GM12878 (cell line): ENCODE measurements at regions not wholly inside any gene's neighbourhood (a gene's known extent, or its start where the extent isn't known, plus 50 kb on each side); places are given as distances from the start of the nearest gene placed in this dataset.

Experiments used
- ATAC-seq: fragments of 200-7000 bp; cut with Tn5 transposase; 3 replicates; pipeline ENCODE4 v1.9.1; 2020; ENCODE audit warnings: mild to moderate bottlenecking, moderate library complexity
- BruUV-seq: library from RNA; stranded (reverse); fragments of 400-500 nt; replicated peaks from 2 replicates; lab custom pipeline; 2021; lab: Mats Ljungman, UMichigan
- CTCF ChIA-PET: fragments of 300-600 bp; sonication (Branson Sonifier 250); formaldehyde crosslinking; extraction: SDS; loops from one replicate; lab custom pipeline; 2021; ENCODE audit warnings: inconsistent platforms; lab: Yijun Ruan, JAX
- POLR2A ChIA-PET: fragments of 350-600 bp; formaldehyde crosslinking; extraction: SDS; loops from one replicate; lab custom pipeline; 2021; ENCODE audit warnings: inconsistent platforms; lab: Charles Lee
- RAD21 ChIA-PET: fragments of 300-600 bp; sonication (Branson Sonifier 250); formaldehyde crosslinking; loops from one replicate; lab custom pipeline; 2023; ENCODE audit warnings: antibody characterized with exemption; ENCODE audit not compliant: unreplicated experiment; lab: Charles Lee
- SMC1A ChIA-PET: fragments of 300-600 bp; sonication (Branson Sonifier 250); formaldehyde crosslinking; loops from one replicate; lab custom pipeline; 2023; ENCODE audit not compliant: unreplicated experiment, uncharacterized antibody; lab: Charles Lee
- DNase-seq: peaks from one replicate; pipeline ENCODE4 v3.0.0-alpha.2; 2011; ENCODE audit warnings: low read depth, low spot score
- FAIRE-seq: peaks from 3 replicates; lab custom pipeline; 2011; peaks lifted over from hg19 to GRCh38; lab: Jason Lieb, UNC
- H2AFZ ChIP-seq: 2 replicates; pipeline ENCODE4 v1.6.0; 2011; ENCODE audit warnings: low read depth, low read length, control low read depth; ENCODE audit not compliant: control insufficient read depth
- H3K27ac ChIP-seq: 2 replicates; pipeline ENCODE4 v1.5.1; 2011; ENCODE audit warnings: control low read depth; ENCODE audit not compliant: control insufficient read depth, insufficient read depth
- H3K27me3 ChIP-seq, 2 experiments: replicated peaks in 1 of 2; 2 replicates each; pipeline versions ENCODE4 v1.6.0 to v1.6.1; 2011; ENCODE audit warnings: low read length in 1 of 2; ENCODE audit not compliant: control insufficient read depth in 2 of 2, insufficient read depth in 2 of 2
- H3K36me3 ChIP-seq, 2 experiments: 2 replicates each; pipeline ENCODE4 v1.5.1; 2011; ENCODE audit warnings: low read length in 1 of 2; ENCODE audit not compliant: control insufficient read depth in 2 of 2, insufficient read depth in 2 of 2
- H3K4me1 ChIP-seq: 2 replicates; pipeline ENCODE4 v1.6.1; 2011; ENCODE audit warnings: mild to moderate bottlenecking, low read length, moderate library complexity, mixed read lengths; ENCODE audit not compliant: control insufficient read depth, insufficient read depth
- H3K4me2 ChIP-seq: 2 replicates; pipeline ENCODE4 v1.6.0; 2011; ENCODE audit warnings: control low read depth; ENCODE audit not compliant: control insufficient read depth, insufficient read depth
- H3K4me3 ChIP-seq: fragments of 200-600 bp; sonication (generic); 2 replicates; pipeline ENCODE4 v1.5.1; 2016
- H3K79me2 ChIP-seq: 2 replicates; pipeline ENCODE4 v1.6.0; 2011; ENCODE audit warnings: low read length; ENCODE audit not compliant: control insufficient read depth, insufficient read depth
- H3K9ac ChIP-seq: 2 replicates; pipeline ENCODE4 v1.8.0; 2011; ENCODE audit warnings: low read length, control low read depth, mixed read lengths; ENCODE audit not compliant: control insufficient read depth, insufficient read depth
- H3K9me3 ChIP-seq: replicated peaks from 3 replicates; pipeline ENCODE4 v1.5.1; 2011; ENCODE audit warnings: mild to moderate bottlenecking, low read length; ENCODE audit not compliant: control insufficient read depth, insufficient read depth
- H4K20me1 ChIP-seq: 2 replicates; pipeline ENCODE4 v1.6.0; 2011; ENCODE audit not compliant: control insufficient read depth, insufficient read depth
- BACH1 ChIP-seq: fragments of 450-650 bp; IDR thresholded peaks from 2 replicates; pipeline ENCODE4 v1.6.1; 2017; ENCODE audit warnings: mild to moderate bottlenecking, borderline replicate concordance
- CBX3 ChIP-seq: fragments of 200-600 bp; sonication (generic); IDR thresholded peaks from 2 replicates; pipeline ENCODE4 v1.6.1; 2016; ENCODE audit warnings: low read depth, borderline replicate concordance
- CBX5 ChIP-seq: sonication (generic); IDR thresholded peaks from 2 replicates; pipeline ENCODE4 v1.6.1; 2016; ENCODE audit warnings: low read depth, moderate library complexity, mild to moderate bottlenecking, inconsistent platforms
- CHD1 ChIP-seq: IDR thresholded peaks from 2 replicates; pipeline ENCODE4 v1.6.1; 2012; ENCODE audit warnings: low read depth, low read length, improper control_type of control experiment
- GATAD2B ChIP-seq: fragments of 450-650 bp; conservative IDR thresholded peaks from 2 replicates; pipeline ENCODE4 v1.6.1; 2017; ENCODE audit warnings: low read depth, mild to moderate bottlenecking, moderate library complexity
- HDGF ChIP-seq: fragments of 450-650 bp; IDR thresholded peaks from 2 replicates; pipeline ENCODE4 v1.6.1; 2016; ENCODE audit warnings: antibody characterized with exemption
- MTA3 ChIP-seq: IDR thresholded peaks from 2 replicates; pipeline ENCODE4 v1.6.1; 2012; ENCODE audit warnings: low read length, inconsistent platforms, borderline replicate concordance
- MXI1 ChIP-seq: fragments of 150-350 bp; IDR thresholded peaks from 2 replicates; pipeline ENCODE4 v1.6.1; 2011; ENCODE audit warnings: low read depth, mild to moderate bottlenecking, inconsistent platforms, low read length, improper control_type of control experiment
- SIN3A ChIP-seq: IDR thresholded peaks from 2 replicates; pipeline ENCODE4 v1.6.1; 2012; ENCODE audit warnings: low read depth, low read length, improper control_type of control experiment
- SMARCA5 ChIP-seq: fragments of 450-650 bp; IDR thresholded peaks from 2 replicates; pipeline ENCODE4 v1.6.1; 2017; ENCODE audit warnings: mild to moderate bottlenecking
- SRF ChIP-seq, 2 experiments: IDR thresholded peaks; 2 replicates each; pipeline ENCODE4 v1.6.1; 2011; ENCODE audit warnings: low read depth in 2 of 2, low read length in 2 of 2, mild to moderate bottlenecking in 1 of 2, moderate library complexity in 1 of 2
- TCF3 ChIP-seq: IDR thresholded peaks from 2 replicates; pipeline ENCODE4 v1.6.1; 2012; ENCODE audit warnings: low read depth, mild to moderate bottlenecking, low read length, borderline replicate concordance; ENCODE audit not compliant: insufficient read depth
- ZBED1 ChIP-seq: IDR thresholded peaks from 2 replicates; pipeline ENCODE4 v1.6.1; 2016; ENCODE audit warnings: borderline replicate concordance
- WGBS: methylation state at CpG from one replicate; pipeline ENCODE4 v1.1.6; 2016; ENCODE audit warnings: low lambda C conversion rate; ENCODE audit not compliant: insufficient replicate concordance, insufficient coverage; ENCODE audit errors: missing lambda C conversion rate; 5-methylcytosine and 5-hydroxymethylcytosine counted together
- in situ Hi-C: fragments of 300-500 bp; cut with MboI; formaldehyde crosslinking; loops from 9 replicates; pipeline ENCODE4 v1.14.3; 2018; ENCODE audit warnings: mixed read lengths
- intact Hi-C: fragments of 100-400 bp; cut with micrococcal nuclease; formaldehyde crosslinking; loops from one replicate; pipeline ENCODE4 v1.14.2; 2022; ENCODE audit not compliant: unreplicated experiment
- TF ChIP-seq, protein P1 (sequence below): fragments of 450-650 bp; IDR thresholded peaks from 2 replicates; pipeline ENCODE4 v1.6.1; 2017; ENCODE audit warnings: borderline replicate concordance
- TF ChIP-seq, protein P2 (sequence below): fragments of 450-650 bp; IDR thresholded peaks from 2 replicates; pipeline ENCODE4 v1.6.1; 2017; ENCODE audit warnings: antibody characterized with exemption, mild to moderate bottlenecking, moderate library complexity

DNA sequence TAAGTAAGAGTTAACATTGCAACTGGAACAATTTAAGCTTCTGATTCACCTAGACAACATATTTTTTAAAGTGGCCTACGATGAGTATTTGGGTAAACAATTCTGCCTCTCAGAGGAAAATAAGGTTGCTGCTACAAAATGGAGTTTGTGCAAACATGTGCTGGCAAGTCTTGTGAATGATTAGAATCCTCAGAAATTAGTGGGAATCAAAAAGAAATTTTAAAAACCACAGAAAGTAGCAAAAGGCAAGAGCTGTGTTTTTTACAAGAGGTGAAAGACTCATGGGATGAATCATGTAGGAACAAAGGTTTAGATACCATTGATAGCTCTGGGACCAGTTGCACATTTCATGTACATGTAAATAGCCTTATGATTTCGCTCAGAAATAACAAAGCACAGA is 561.6 kb downstream of the TAF11L14 start:
- Histone ChIP-seq H3K79me2 (no peaks in the 10 kb centered on the region), H3K4me3 (no peak overlapping the region), H3K27me3 (no peaks in the 10 kb centered on the region), H3K4me1 (no peaks in the 10 kb centered on the region), H2AFZ (no peak overlapping the region), H3K27ac (no peak overlapping the region), H3K4me2 (no peak overlapping the region), H3K9me3 (no peaks in the 10 kb centered on the region; the same call in 2 of the 3 replicates), H3K36me3 (no peaks in the 10 kb centered on the region), H3K9ac (no peak overlapping the region), H4K20me1 (no peaks in the 10 kb centered on the region)
- no TSS peak for BruUV-seq
- no peak for DNase-seq
- POLR2A ChIA-PET: no interaction called here
- 0% methylated on average over 2 of the region's 2 CpGs for WGBS
- in situ Hi-C loops (no loop called here), intact Hi-C loops (no loop called here)
- CTCF ChIA-PET: no interaction called here
- SMC1A ChIA-PET: no interaction called here
- no peak for FAIRE-seq
- RAD21 ChIA-PET: no interaction called here
- ATAC-seq: no peak
- no peak for TF ChIP-seq GATAD2B
- TF ChIP-seq, protein P1, sequence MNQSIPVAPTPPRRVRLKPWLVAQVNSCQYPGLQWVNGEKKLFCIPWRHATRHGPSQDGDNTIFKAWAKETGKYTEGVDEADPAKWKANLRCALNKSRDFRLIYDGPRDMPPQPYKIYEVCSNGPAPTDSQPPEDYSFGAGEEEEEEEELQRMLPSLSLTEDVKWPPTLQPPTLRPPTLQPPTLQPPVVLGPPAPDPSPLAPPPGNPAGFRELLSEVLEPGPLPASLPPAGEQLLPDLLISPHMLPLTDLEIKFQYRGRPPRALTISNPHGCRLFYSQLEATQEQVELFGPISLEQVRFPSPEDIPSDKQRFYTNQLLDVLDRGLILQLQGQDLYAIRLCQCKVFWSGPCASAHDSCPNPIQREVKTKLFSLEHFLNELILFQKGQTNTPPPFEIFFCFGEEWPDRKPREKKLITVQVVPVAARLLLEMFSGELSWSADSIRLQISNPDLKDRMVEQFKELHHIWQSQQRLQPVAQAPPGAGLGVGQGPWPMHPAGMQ: no peak
- no peak for TF ChIP-seq SRF (IDR thresholded peaks at IDR 0.05; ENCODE audit: low read depth in 2 of 2, low read length in 2 of 2)
- TF ChIP-seq, protein P2, sequence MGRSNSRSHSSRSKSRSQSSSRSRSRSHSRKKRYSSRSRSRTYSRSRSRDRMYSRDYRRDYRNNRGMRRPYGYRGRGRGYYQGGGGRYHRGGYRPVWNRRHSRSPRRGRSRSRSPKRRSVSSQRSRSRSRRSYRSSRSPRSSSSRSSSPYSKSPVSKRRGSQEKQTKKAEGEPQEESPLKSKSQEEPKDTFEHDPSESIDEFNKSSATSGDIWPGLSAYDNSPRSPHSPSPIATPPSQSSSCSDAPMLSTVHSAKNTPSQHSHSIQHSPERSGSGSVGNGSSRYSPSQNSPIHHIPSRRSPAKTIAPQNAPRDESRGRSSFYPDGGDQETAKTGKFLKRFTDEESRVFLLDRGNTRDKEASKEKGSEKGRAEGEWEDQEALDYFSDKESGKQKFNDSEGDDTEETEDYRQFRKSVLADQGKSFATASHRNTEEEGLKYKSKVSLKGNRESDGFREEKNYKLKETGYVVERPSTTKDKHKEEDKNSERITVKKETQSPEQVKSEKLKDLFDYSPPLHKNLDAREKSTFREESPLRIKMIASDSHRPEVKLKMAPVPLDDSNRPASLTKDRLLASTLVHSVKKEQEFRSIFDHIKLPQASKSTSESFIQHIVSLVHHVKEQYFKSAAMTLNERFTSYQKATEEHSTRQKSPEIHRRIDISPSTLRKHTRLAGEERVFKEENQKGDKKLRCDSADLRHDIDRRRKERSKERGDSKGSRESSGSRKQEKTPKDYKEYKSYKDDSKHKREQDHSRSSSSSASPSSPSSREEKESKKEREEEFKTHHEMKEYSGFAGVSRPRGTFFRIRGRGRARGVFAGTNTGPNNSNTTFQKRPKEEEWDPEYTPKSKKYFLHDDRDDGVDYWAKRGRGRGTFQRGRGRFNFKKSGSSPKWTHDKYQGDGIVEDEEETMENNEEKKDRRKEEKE: no peak
- no peak for TF ChIP-seq HDGF
- TF ChIP-seq MXI1: no peak
- TF ChIP-seq CHD1: no peak
- no peak for TF ChIP-seq SMARCA5
- no peak for TF ChIP-seq CBX3
- TF ChIP-seq SIN3A: no peak
- TF ChIP-seq CBX5: no peak
- TF ChIP-seq TCF3: no peak
- no peak for TF ChIP-seq ZBED1
- TF ChIP-seq MTA3: no peak
- TF ChIP-seq BACH1: no peak
